HG03460 (cell line): ENCODE measurements at regions not wholly inside any gene's neighbourhood (a gene's known extent, or its start where the extent isn't known, plus 50 kb on each side); places are given as distances from the start of the nearest gene placed in this dataset.

Experiments used
- ATAC-seq: cut with Tn5 transposase; IDR thresholded peaks from one replicate; pipeline ENCODE4 v1.9.1; 2021; ENCODE audit not compliant: unreplicated experiment

DNA sequence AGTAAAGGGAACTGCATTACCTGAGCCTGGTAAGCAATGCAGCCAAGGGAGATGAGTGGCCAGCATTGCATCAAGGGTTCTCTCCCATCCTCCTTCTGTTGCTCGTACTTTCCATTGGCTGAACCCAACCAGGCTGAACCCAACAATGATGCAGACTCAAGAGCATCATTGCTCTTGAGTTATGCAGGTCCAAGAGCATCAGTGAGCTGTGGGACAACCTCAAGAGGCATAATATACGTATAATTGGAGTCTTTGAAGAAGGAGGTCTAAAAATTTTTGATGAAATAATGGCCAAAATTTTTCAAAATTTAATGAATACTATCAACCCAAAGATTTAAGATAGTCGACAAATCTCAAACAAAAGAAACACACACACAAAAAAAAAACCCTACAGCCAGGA, 213.0 kb downstream of the RNF152 start:
- no peak for ATAC-seq

DNA sequence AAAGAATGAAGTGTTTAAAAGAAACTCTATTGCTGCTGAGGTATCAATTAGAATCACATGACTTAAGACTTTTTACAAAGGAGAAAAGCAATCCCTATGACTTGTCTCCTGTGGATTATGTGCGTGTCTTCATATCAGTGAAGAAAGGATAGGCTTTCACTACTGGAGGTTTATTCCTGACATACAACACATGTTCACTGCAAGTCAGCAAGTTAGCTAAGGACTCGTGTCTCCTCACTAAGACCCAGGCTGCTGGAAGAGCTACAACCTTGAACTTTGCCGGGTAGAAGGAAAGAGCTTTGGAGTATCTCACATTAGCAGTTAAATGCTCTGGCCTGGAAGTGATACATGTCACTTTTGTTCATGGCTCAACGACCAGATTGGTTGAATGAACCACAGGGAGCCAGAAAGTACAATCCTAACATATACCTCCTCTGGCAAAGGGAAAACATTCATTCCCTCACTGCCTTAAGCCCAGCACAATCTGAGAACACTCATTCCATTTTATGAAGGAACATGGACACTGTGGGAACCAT, 215.3 kb downstream of the RNF152 start:
- ATAC-seq, result no peak

GRCh38 chr18:61676773-61677434, 215.9 kb downstream of the RNF152 start:
- no peak for ATAC-seq

DNA sequence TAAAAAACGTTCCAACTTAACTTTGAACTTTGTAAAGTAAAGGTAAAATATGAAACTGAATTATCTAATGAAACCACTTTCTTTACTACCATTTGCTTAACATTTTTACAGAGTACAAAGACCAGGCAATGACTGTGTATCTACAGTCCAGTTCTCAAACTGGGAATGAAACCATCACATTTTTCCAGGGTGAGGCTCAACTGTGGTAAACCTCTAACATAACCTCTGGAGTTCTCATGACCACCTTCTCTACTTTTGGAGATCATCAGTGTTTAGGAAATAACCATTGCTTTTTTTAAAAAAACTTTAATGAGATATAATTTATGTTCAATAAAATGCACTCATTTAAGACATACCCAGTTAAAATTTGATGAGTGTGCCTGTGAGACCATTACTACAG, 223.5 kb downstream of the RNF152 start:
- ATAC-seq, result no peak

GRCh38 chr18:61666876-61667590, 225.8 kb downstream of the RNF152 start:
- ATAC-seq, result no peak

- no peak for ATAC-seq
Observed at GRCh38 chr18:61664419-61665084, 228.3 kb downstream of the RNF152 start.

GRCh38 chr18:61662726-61663125, 230.1 kb downstream of the RNF152 start:
- no peak for ATAC-seq

- no peak for ATAC-seq
Observed at GRCh38 chr18:61658431-61658830, 234.4 kb downstream of the RNF152 start.

DNA sequence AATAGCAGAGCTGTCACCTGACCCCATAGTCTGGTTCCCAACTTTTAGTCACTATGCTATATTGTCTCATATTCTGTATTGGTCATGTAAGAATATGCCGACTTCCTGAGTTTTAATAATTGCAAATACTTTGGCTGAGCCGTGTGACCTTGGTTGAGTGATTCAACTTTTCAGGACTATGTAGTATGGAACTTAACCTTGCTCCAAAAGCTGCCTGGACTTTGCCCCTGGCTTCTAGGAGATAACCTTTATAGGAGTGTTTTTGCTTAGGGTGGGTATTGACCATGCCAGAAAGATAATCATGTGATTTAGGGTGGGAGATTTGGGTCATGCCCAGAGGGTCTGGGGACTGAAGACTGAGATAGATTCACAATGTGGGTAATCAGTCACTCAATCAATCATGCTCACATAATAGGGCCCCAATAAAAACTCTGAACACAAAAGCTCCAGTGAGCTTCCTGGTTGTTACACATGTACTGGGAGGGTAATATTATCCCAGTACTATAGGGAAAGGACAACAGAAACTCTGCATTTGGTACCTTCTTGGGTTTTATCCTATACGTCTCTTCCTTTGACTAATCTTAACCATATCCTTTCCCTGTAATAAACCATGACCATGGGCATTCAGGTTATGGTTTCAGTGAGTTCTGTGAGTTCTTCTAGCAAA, 235.6 kb downstream of the RNF152 start:
- no peak for ATAC-seq

GRCh38 chr18:61655630-61656029, 237.2 kb downstream of the RNF152 start:
- ATAC-seq, result no peak

DNA sequence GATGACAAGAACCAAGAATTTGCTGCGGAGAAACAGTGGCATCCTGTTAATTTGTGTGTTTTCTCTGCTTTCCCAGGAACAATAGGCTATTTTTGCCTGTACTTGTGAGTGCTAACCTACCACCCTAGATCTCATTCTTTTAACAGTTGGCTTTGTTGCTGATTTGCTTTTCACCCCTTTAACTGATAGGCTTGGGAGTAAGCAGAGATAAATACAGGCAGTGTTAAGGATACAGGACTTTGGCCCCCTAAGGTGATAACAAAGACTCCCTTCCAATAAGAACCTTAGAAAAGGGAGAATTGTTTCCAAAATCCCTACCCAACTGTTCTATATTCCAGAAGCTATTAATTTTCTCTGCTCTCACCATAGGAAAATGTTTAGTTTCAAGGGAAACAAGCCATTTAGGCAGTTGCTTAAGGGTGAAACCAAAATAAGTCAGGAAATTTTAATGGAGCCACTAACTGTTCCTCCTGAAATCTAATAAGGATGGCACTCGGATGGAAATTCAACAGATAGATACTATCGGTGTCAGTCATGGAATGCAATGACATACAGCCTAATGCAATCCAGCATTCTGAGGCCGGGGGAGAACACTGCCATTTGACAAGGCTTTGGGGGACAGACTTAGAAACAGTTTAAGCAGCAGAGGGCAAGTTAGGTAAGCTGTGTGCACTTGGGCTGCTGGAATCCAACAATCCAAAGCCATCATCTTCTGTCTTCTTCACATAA, 238.8 kb downstream of the RNF152 start:
- ATAC-seq, result no peak

GRCh38 chr18:61651880-61652268, 240.9 kb downstream of the RNF152 start:
- no peak for ATAC-seq

DNA sequence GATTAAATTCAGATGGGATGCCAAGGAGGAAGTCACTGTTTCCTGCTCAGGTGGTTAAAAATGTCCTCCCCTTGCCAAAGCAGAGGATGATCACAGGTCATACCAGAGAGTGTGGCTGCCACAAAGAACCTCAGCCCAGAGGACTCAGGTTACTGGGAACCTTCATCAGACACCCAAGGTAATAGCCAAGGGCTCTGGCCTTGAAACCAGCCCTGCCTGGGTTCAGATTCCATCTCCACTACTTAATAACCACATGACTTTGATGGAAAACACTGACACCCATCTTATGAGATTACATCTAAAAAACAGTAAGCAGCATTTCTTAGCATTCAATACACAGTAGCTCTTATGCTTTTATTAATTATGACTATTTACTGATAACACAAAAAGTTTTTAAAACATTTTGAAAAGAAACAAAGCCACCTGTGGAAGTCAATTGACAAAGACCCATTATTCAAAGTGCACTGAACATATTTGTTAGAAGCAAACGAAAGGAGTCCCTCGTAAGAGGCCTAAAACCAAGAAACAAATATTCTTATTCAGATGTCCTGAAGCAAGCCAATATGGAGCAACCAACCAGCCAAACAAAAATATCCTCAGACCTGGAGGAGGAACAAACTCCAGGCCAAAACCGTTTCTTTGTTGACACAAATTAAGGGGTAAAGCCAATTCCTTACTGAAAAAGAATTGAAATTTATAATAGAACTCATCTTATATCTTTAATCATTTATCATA, 241.5 kb downstream of the RNF152 start:
- ATAC-seq, result no peak

GRCh38 chr18:61643884-61644647, 248.7 kb downstream of the RNF152 start:
- peak; percentile 58 for ATAC-seq

DNA sequence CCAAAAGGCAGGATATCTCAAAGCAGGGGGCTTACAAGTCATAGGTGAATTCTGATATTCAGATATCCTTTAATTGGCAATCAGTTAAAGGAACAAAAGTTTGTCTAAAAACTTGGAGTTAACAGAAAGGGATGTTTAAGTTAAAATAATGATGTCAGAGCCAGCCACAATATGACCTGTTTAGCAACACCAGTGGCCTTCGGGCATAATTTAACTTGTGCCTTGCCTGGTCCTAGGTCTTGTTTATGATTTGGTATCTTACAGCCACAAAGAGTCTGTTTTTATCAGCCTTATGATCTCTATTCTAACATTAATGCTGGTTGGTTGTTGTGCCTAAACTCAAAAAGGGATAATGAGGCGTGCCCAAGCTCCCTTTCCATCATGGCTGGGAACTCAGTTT, 252.9 kb downstream of the RNF152 start:
- ATAC-seq, result no peak

DNA sequence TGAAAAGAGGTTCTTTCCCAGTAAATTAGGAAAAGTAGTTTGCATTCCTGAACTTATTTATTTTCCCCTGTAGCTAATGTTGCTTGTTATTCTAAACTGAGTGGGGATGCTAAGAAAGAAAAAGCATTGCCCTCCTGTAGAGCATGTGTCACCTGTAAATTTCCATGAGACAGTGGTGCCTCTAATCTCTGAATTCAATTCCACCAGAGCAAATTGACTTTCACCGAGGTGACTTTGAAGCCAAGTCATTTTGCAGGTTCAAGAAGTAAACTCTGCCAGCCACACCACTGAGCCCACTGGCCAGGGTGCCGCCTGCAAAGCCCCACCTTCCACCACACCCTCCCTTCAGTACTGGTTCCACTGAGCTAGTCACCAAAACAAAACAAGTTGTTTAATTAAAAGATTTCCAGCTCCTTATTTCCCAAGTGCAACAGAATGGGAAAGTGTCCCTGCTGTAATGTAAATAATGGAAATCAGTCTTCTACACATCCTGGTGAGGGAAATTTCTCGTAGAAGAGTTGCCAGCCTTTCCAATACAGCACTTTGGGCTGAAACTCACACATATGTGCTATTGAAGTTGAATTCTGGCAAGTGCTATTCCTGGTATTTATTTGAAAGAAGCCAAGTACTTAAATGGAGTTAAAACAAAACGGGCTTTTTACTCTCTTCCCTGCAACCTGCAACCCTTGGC, 254.8 kb downstream of the RNF152 start:
- no peak for ATAC-seq

DNA sequence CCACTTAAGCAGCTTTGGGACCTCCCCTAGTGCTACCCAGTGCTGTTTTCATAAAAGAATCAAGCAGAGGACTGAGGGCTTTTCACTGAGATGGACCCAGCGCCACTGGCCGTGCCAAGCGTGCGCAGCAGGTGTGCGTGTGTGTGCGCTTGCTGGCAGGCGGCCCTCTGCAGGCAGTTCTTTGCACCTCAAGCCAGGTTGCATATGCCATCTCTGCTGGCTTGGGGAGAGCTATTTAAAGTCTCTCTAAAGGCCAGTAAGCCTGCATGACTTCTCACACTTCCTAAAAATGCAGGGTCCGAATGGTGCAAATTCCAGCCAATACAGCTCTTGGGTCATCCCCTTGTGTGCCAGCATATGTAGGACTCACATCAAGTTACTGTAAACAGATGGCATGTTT, 255.5 kb downstream of the RNF152 start:
- no peak for ATAC-seq

- ATAC-seq, result no peak
Observed at GRCh38 chr18:61635901-61636528, 256.8 kb downstream of the RNF152 start.
